IPS-18a (cell line): ENCODE measurements at regions not wholly inside any gene's neighbourhood (a gene's known extent, or its start where the extent isn't known, plus 50 kb on each side); places are given as distances from the start of the nearest gene placed in this dataset.

Experiments
- H3K27ac ChIP-seq: one replicate; pipeline ENCODE4 v1.5.1; 2013; ENCODE audit warnings: low read length
- H3K27me3 ChIP-seq: one replicate; pipeline ENCODE4 v1.6.1; 2013; ENCODE audit warnings: mild to moderate bottlenecking, low read length; ENCODE audit not compliant: control insufficient read depth, insufficient read depth
- H3K36me3 ChIP-seq: one replicate; pipeline ENCODE4 v1.6.1; 2013; ENCODE audit warnings: low read depth, low read length; ENCODE audit not compliant: control insufficient read depth
- H3K4me1 ChIP-seq: one replicate; pipeline ENCODE4 v1.6.1; 2013; ENCODE audit warnings: low read depth, low read length; ENCODE audit not compliant: control insufficient read depth
- H3K4me3 ChIP-seq: one replicate; pipeline ENCODE4 v1.5.1; 2013; ENCODE audit warnings: low read length
- H3K9ac ChIP-seq: one replicate; pipeline ENCODE4 v1.6.1; 2013; ENCODE audit warnings: mild to moderate bottlenecking, low read length, moderate library complexity
- H3K9me3 ChIP-seq: one replicate; pipeline ENCODE4 v1.6.1; 2013; ENCODE audit warnings: low read depth, low read length; ENCODE audit not compliant: control insufficient read depth

GRCh38 chr18:28786926-28787325, 610.0 kb upstream of the CDH2 start:
- H3K36me3 ChIP-seq: no peaks in the 10 kb centered on the region
- no peak overlapping the region for H3K9ac ChIP-seq
- H3K9me3 ChIP-seq: no peaks in the 10 kb centered on the region
- no peaks in the 10 kb centered on the region for H3K27me3 ChIP-seq
- no peaks in the 10 kb centered on the region for H3K4me1 ChIP-seq
- no peak overlapping the region for H3K4me3 ChIP-seq
- H3K27ac ChIP-seq: no peak overlapping the region

GRCh38 chr18:28781616-28782362, 604.9 kb upstream of the CDH2 start:
- no peak overlapping the region for H3K9ac ChIP-seq
- no peaks in the 10 kb centered on the region for H3K27me3 ChIP-seq
- no peak overlapping the region for H3K4me3 ChIP-seq
- H3K9me3 ChIP-seq: no peaks in the 10 kb centered on the region
- no peaks in the 10 kb centered on the region for H3K36me3 ChIP-seq
- H3K27ac ChIP-seq: no peak overlapping the region
- no peaks in the 10 kb centered on the region for H3K4me1 ChIP-seq

GRCh38 chr18:28778706-28779105, 601.8 kb upstream of the CDH2 start:
- Histone ChIP-seq H3K4me1 (no peaks in the 10 kb centered on the region), H3K4me3 (no peak overlapping the region), H3K36me3 (no peaks in the 10 kb centered on the region), H3K9me3 (no peaks in the 10 kb centered on the region), H3K9ac (no peak overlapping the region), H3K27me3 (no peaks in the 10 kb centered on the region), H3K27ac (no peak overlapping the region)

- H3K9ac ChIP-seq: no peak overlapping the region
- no peaks in the 10 kb centered on the region for H3K27me3 ChIP-seq
- H3K9me3 ChIP-seq: no peaks in the 10 kb centered on the region
- H3K4me1 ChIP-seq: no peaks in the 10 kb centered on the region
- H3K27ac ChIP-seq: no peak overlapping the region
- H3K4me3 ChIP-seq: no peak overlapping the region
- no peaks in the 10 kb centered on the region for H3K36me3 ChIP-seq
Observed at GRCh38 chr18:28777756-28778155, 600.8 kb upstream of the CDH2 start.

GRCh38 chr18:28771849-28772248, 594.9 kb upstream of the CDH2 start:
- Histone ChIP-seq H3K36me3 (no peaks in the 10 kb centered on the region), H3K4me3 (no peak overlapping the region), H3K27me3 (no peaks in the 10 kb centered on the region), H3K27ac (no peak overlapping the region), H3K4me1 (no peaks in the 10 kb centered on the region), H3K9me3 (no peaks in the 10 kb centered on the region), H3K9ac (no peak overlapping the region)

GRCh38 chr18:28768791-28769768, 592.1 kb upstream of the CDH2 start:
- Histone ChIP-seq H3K27me3 (no peaks in the 10 kb centered on the region), H3K9me3 (no peaks in the 10 kb centered on the region), H3K4me1 (no peaks in the 10 kb centered on the region), H3K36me3 (no peaks in the 10 kb centered on the region), H3K27ac (no peak overlapping the region), H3K4me3 (no peak overlapping the region), H3K9ac (no peak overlapping the region)

GRCh38 chr18:28767727-28768211, 590.8 kb upstream of the CDH2 start:
- H3K4me3 ChIP-seq: no peak overlapping the region
- no peaks in the 10 kb centered on the region for H3K9me3 ChIP-seq
- no peak overlapping the region for H3K27ac ChIP-seq
- H3K4me1 ChIP-seq: no peaks in the 10 kb centered on the region
- H3K36me3 ChIP-seq: no peaks in the 10 kb centered on the region
- H3K27me3 ChIP-seq: no peaks in the 10 kb centered on the region
- no peak overlapping the region for H3K9ac ChIP-seq

- Histone ChIP-seq H3K36me3 (no peaks in the 10 kb centered on the region), H3K4me3 (no peak overlapping the region), H3K4me1 (no peaks in the 10 kb centered on the region), H3K27me3 (no peaks in the 10 kb centered on the region), H3K27ac (no peak overlapping the region), H3K9me3 (no peaks in the 10 kb centered on the region), H3K9ac (no peak overlapping the region)
Observed at GRCh38 chr18:28767201-28767600, 590.3 kb upstream of the CDH2 start.

GRCh38 chr18:28766721-28767120, 589.8 kb upstream of the CDH2 start:
- Histone ChIP-seq H3K27me3 (no peaks in the 10 kb centered on the region), H3K9ac (no peak overlapping the region), H3K27ac (no peak overlapping the region), H3K9me3 (no peaks in the 10 kb centered on the region), H3K4me1 (no peaks in the 10 kb centered on the region), H3K36me3 (no peaks in the 10 kb centered on the region), H3K4me3 (no peak overlapping the region)

- H3K9me3 ChIP-seq: no peaks in the 10 kb centered on the region
- H3K36me3 ChIP-seq: no peaks in the 10 kb centered on the region
- H3K27me3 ChIP-seq: no peaks in the 10 kb centered on the region
- H3K27ac ChIP-seq: no peak overlapping the region
- H3K4me1 ChIP-seq: no peaks in the 10 kb centered on the region
- no peak overlapping the region for H3K9ac ChIP-seq
- no peak overlapping the region for H3K4me3 ChIP-seq
Observed at GRCh38 chr18:28766027-28766426, 589.1 kb upstream of the CDH2 start.

- H3K4me1 ChIP-seq: no peaks in the 10 kb centered on the region
- no peaks in the 10 kb centered on the region for H3K27me3 ChIP-seq
- H3K4me3 ChIP-seq: no peak overlapping the region
- H3K9ac ChIP-seq: no peak overlapping the region
- H3K36me3 ChIP-seq: no peaks in the 10 kb centered on the region
- H3K27ac ChIP-seq: no peak overlapping the region
- H3K9me3 ChIP-seq: no peaks in the 10 kb centered on the region
Observed at GRCh38 chr18:28760299-28760698, 583.4 kb upstream of the CDH2 start.
